ENCODE measurements at regions not wholly inside any gene's neighbourhood (a gene's known extent, or its start where the extent isn't known, plus 50 kb on each side); places are given as distances from the start of the nearest gene placed in this dataset.
A peak's percentile ranks its signal among the peaks of the same experiment; 100 is the strongest.

GRCh38 chr6:54440549-54440948 lies 132.3 kb downstream of the TINAG start:
- DNase-seq: no peak

GRCh38 chr6:54441020-54441419 lies 132.8 kb downstream of the TINAG start:
- no peak for DNase-seq

- no peak for DNase-seq
Measured at GRCh38 chr6:54441687-54442248, 133.5 kb downstream of the TINAG start.

GRCh38 chr6:54445207-54445606 lies 137.0 kb downstream of the TINAG start:
- no peak for DNase-seq

- no peak for DNase-seq
Measured at GRCh38 chr6:54448617-54449016, 140.4 kb downstream of the TINAG start.

- no peak for DNase-seq
Measured at GRCh38 chr6:54451516-54451915, 143.3 kb downstream of the TINAG start.

- DNase-seq: peak; percentile 4
Measured at GRCh38 chr6:54463354-54464024, 155.2 kb downstream of the TINAG start.

GRCh38 chr6:54465649-54466300 lies 157.5 kb downstream of the TINAG start:
- no peak for DNase-seq

- no peak for DNase-seq
Measured at GRCh38 chr6:54467384-54467783, 159.1 kb downstream of the TINAG start.

- DNase-seq: no peak
Measured at GRCh38 chr6:54473328-54473727, 165.1 kb downstream of the TINAG start.

GRCh38 chr6:54474898-54475297 lies 166.7 kb downstream of the TINAG start:
- DNase-seq: no peak

- DNase-seq: no peak
Measured at GRCh38 chr6:54481091-54481490, 172.8 kb downstream of the TINAG start.

- no peak for DNase-seq
Measured at GRCh38 chr6:54491431-54491830, 183.2 kb downstream of the TINAG start.

- peak; percentile 87 for DNase-seq
Measured at GRCh38 chr6:54493138-54493537, 184.9 kb downstream of the TINAG start.

- no peak for DNase-seq
Measured at GRCh38 chr6:54503144-54503543, 194.9 kb downstream of the TINAG start.

- DNase-seq: no peak
Measured at GRCh38 chr6:54515013-54515412, 206.8 kb downstream of the TINAG start.

- no peak for DNase-seq
Measured at GRCh38 chr6:54515713-54516112, 207.5 kb downstream of the TINAG start.

- no peak for DNase-seq
Measured at GRCh38 chr6:54516321-54516720, 208.1 kb downstream of the TINAG start.

GRCh38 chr6:54519161-54519560 lies 210.9 kb downstream of the TINAG start:
- DNase-seq: peak; percentile 3

- DNase-seq: peak; percentile 74
Measured at GRCh38 chr6:54525731-54526130, 217.5 kb downstream of the TINAG start.

- no peak for DNase-seq
Measured at GRCh38 chr6:54533567-54533966, 225.3 kb downstream of the TINAG start.

- DNase-seq: no peak
Measured at GRCh38 chr6:54535568-54535967, 227.3 kb downstream of the TINAG start.

- peak; percentile 20 for DNase-seq
Measured at GRCh38 chr6:54541541-54541940, 233.3 kb downstream of the TINAG start.

- DNase-seq: peak; percentile 2
Measured at GRCh38 chr6:54559136-54559535, 250.9 kb downstream of the TINAG start.

Data from fibroblast of skin of abdomen (primary cell).